ENCODE measurements at regions not wholly inside any gene's neighbourhood (a gene's known extent, or its start where the extent isn't known, plus 50 kb on each side); places are given as distances from the start of the nearest gene placed in this dataset.

DNA sequence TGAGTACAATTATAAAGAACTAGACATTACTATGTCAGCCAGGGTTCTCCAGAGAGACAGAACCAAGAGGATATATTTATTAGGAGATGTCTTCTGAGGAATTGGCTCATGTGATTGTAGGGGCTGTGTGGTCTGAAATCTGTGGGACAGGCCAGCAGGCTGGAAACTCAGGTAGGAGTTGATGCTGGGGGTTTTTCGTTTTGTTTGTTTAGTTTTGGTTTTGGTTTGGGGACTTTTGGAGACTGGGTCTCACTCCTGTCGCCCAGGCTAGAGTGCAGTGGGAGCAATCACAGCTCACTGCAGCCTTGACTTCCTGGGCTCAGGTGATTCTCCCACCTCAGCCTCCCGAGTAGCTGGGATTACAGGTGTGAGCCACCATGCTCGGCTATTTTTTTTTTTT is 132.9 kb upstream of the ERRFI1 start:
- no peak for TF ChIP-seq POLR2A (IDR thresholded peaks at IDR 0.05; ENCODE audit: low read depth, low read length)
- TF ChIP-seq, protein P1, sequence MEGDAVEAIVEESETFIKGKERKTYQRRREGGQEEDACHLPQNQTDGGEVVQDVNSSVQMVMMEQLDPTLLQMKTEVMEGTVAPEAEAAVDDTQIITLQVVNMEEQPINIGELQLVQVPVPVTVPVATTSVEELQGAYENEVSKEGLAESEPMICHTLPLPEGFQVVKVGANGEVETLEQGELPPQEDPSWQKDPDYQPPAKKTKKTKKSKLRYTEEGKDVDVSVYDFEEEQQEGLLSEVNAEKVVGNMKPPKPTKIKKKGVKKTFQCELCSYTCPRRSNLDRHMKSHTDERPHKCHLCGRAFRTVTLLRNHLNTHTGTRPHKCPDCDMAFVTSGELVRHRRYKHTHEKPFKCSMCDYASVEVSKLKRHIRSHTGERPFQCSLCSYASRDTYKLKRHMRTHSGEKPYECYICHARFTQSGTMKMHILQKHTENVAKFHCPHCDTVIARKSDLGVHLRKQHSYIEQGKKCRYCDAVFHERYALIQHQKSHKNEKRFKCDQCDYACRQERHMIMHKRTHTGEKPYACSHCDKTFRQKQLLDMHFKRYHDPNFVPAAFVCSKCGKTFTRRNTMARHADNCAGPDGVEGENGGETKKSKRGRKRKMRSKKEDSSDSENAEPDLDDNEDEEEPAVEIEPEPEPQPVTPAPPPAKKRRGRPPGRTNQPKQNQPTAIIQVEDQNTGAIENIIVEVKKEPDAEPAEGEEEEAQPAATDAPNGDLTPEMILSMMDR (conservative IDR thresholded peaks at IDR 0.05; ENCODE audit: low read depth, low read length): no peak
- no peak for TF ChIP-seq SMC3 (IDR thresholded peaks at IDR 0.05; ENCODE audit: low read depth, low read length)
- TF ChIP-seq RCOR1 (IDR thresholded peaks at IDR 0.05; ENCODE audit: insufficient replicate concordance, low read length): no peak
- no peak for TF ChIP-seq MAZ (IDR thresholded peaks at IDR 0.05; ENCODE audit: borderline replicate concordance, low read depth, low read length)
- TF ChIP-seq, protein P2, sequence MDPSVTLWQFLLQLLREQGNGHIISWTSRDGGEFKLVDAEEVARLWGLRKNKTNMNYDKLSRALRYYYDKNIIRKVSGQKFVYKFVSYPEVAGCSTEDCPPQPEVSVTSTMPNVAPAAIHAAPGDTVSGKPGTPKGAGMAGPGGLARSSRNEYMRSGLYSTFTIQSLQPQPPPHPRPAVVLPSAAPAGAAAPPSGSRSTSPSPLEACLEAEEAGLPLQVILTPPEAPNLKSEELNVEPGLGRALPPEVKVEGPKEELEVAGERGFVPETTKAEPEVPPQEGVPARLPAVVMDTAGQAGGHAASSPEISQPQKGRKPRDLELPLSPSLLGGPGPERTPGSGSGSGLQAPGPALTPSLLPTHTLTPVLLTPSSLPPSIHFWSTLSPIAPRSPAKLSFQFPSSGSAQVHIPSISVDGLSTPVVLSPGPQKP (IDR thresholded peaks at IDR 0.05; ENCODE audit: borderline replicate concordance, low read depth, low read length): no peak
- no peak for TF ChIP-seq RAD21 (IDR thresholded peaks at IDR 0.05; ENCODE audit: low read length)
- TF ChIP-seq, protein P3, sequence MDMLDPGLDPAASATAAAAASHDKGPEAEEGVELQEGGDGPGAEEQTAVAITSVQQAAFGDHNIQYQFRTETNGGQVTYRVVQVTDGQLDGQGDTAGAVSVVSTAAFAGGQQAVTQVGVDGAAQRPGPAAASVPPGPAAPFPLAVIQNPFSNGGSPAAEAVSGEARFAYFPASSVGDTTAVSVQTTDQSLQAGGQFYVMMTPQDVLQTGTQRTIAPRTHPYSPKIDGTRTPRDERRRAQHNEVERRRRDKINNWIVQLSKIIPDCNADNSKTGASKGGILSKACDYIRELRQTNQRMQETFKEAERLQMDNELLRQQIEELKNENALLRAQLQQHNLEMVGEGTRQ (IDR thresholded peaks at IDR 0.05; ENCODE audit: low read depth, low read length): no peak
- TF ChIP-seq CHD1 (IDR thresholded peaks at IDR 0.05; ENCODE audit: low read depth, low read length): no peak
- no peak for TF ChIP-seq BHLHE40 (IDR thresholded peaks at IDR 0.05; ENCODE audit: low read depth, low read length)
- no peak for TF ChIP-seq MXI1 (IDR thresholded peaks at IDR 0.05; ENCODE audit: borderline replicate concordance, low read depth, low read length)
- TF ChIP-seq NFE2L2 (IDR thresholded peaks at IDR 0.05; ENCODE audit: low read depth, low read length): no peak
- no peak for TF ChIP-seq CEBPB (IDR thresholded peaks at IDR 0.05; ENCODE audit: low read depth, low read length)
- TF ChIP-seq MAFK (IDR thresholded peaks at IDR 0.05; ENCODE audit: low read depth, low read length): no peak
